CD4-positive, alpha-beta memory T cell (primary cell): ENCODE measurements at regions not wholly inside any gene's neighbourhood (a gene's known extent, or its start where the extent isn't known, plus 50 kb on each side); places are given as distances from the start of the nearest gene placed in this dataset.

Experiments used
- CTCF ChIA-PET: fragments of 350-600 bp; sonication (Branson Sonifier 250); formaldehyde crosslinking; loops from one replicate; lab custom pipeline; 2021; ENCODE audit warnings: inconsistent platforms; ENCODE audit not compliant: partially characterized antibody; lab: Charles Lee
- POLR2A ChIA-PET: fragments of 350-600 bp; sonication (Branson Sonifier 250); formaldehyde crosslinking; loops from one replicate; lab custom pipeline; 2021; ENCODE audit not compliant: partially characterized antibody; lab: Charles Lee
- DNase-seq, 5 donors: peaks; one replicate each; pipeline versions ENCODE4 v3.0.0 to v3.0.0-alpha.2; 2020 to 2022; ENCODE audit warnings: mixed read lengths in 1 of 5
- H3K27ac ChIP-seq: one replicate; pipeline ENCODE4 v1.7.0; 2013; ENCODE audit warnings: low read depth, low read length
- H3K27me3 ChIP-seq: 2 replicates; pipeline ENCODE4 v1.7.0; 2013; ENCODE audit warnings: mild to moderate bottlenecking, low read length, moderate library complexity; ENCODE audit not compliant: insufficient read depth
- H3K36me3 ChIP-seq: 2 replicates; pipeline ENCODE4 v1.7.0; 2013; ENCODE audit warnings: mild to moderate bottlenecking, low read length, moderate library complexity; ENCODE audit not compliant: insufficient read depth
- H3K4me1 ChIP-seq: 2 replicates; pipeline ENCODE4 v1.7.0; 2013; ENCODE audit warnings: mild to moderate bottlenecking, low read length, moderate library complexity; ENCODE audit not compliant: insufficient read depth
- H3K4me3 ChIP-seq, 2 donors: one replicate each; pipeline ENCODE4 v1.7.0; 2013; ENCODE audit warnings: low read length in 2 of 2, mild to moderate bottlenecking in 1 of 2
- H3K9me3 ChIP-seq, 2 donors: one replicate each; pipeline ENCODE4 v1.7.0; 2013; ENCODE audit warnings: low read length in 2 of 2, control low read depth in 1 of 2; ENCODE audit not compliant: control insufficient read depth in 1 of 2
- H3K27ac Mint-ChIP-seq, 7 donors: one replicate each; pipeline ENCODE4 v1.8.0; 2020 to 2021; ENCODE audit warnings: mixed read lengths in 7 of 7, mild to moderate bottlenecking in 6 of 7, inconsistent platforms in 3 of 7, moderate library complexity in 3 of 7
- H3K27me3 Mint-ChIP-seq, 2 donors: one replicate each; pipeline ENCODE4 v1.8.0; 2020 to 2021; ENCODE audit warnings: mixed read lengths in 2 of 2
- H3K36me3 Mint-ChIP-seq, 2 donors: one replicate each; pipeline ENCODE4 v1.8.0; 2020 to 2021; ENCODE audit warnings: mixed read lengths in 2 of 2, inconsistent platforms in 1 of 2, mild to moderate bottlenecking in 1 of 2
- H3K4me1 Mint-ChIP-seq, 4 donors: one replicate each; pipeline ENCODE4 v1.8.0; 2020 to 2021; ENCODE audit warnings: mixed read lengths in 4 of 4, mild to moderate bottlenecking in 1 of 4
- H3K4me3 Mint-ChIP-seq, 8 donors: one replicate each; pipeline ENCODE4 v1.8.0; 2020 to 2021; ENCODE audit warnings: mixed read lengths in 8 of 8, mild to moderate bottlenecking in 7 of 8, moderate library complexity in 6 of 8, inconsistent platforms in 3 of 8
- H3K9me3 Mint-ChIP-seq, 8 donors: one replicate each; pipeline ENCODE4 v1.8.0; 2020 to 2021; ENCODE audit warnings: mixed read lengths in 8 of 8, mild to moderate bottlenecking in 5 of 8, inconsistent platforms in 3 of 8, moderate library complexity in 1 of 8
- intact Hi-C: fragments of 100-400 bp; cut with micrococcal nuclease; formaldehyde crosslinking; loops from one replicate; pipeline ENCODE4 v1.15.1; 2023

DNA sequence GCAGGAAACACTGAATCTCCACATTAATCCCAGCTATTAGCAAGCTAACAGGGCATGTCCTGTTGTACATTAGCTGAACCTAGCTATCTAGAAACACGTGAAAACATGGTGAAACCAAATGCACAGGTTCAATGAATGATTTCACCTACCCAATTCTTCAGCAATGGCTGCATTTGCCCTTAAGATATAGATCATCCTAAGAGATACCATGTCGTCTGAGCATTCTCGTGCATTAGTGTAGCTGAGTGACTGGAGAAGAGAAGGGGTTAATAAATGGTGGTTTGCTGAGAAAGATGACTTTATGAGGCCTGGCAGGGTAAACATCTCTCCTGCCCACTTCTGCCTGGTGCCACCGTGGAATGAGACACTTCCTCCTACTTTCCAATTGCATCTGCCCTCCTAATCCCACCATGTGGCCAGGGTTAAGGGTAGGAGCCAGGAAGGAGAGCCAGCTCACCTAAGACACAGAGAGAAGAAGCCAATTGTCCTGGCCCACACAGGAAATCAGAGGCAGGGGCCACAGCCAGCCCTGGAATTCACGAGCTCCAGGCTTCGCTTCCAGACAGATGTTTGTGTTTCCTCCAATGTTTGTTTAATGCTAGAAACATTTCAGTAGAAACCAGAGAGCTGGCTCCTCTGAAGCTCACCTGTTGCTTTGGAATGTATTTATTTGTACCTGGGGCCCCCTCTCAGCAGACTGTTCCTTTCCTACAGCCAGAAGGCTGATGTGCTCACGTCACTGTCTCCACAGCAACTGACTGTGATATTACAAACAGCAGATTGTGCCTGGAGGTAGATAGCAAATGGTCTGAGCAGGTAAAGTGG lies 126.0 kb upstream of the PARP11 start:
- Mint-ChIP-seq H3K27ac (peak overlapping the region in 6 of 7 donors; percentile 70 to 87 (median 84)), H3K4me1 (peaks cover 7 to 30% (median 20%) of the 10 kb centered on the region in 4 donors), H3K27me3 (no peaks in the 10 kb centered on the region), H3K9me3 (peaks cover 0 to 7% (median 0%) of the 10 kb centered on the region in 8 donors), H3K36me3 (no peaks in the 10 kb centered on the region), H3K4me3 (peak overlapping the region in 1 of 8 donors; percentile 15)
- ChIA-PET CTCF (interaction anchor here (0.8 to 16.8 kb wide), 15 partner anchors 8 to 300 kb away, joined by 3 to 217 read pairs (median 6); no protein-coding TSS in a partner anchor), POLR2A (interaction anchor here (1.0 to 2.6 kb wide), 6 partner anchors 11 to 277 kb away, joined by 3 to 14 read pairs (median 6); no protein-coding TSS in a partner anchor)
- H3K27ac ChIP-seq: no peak overlapping the region
- H3K4me1 ChIP-seq: peaks cover 9% of the 10 kb centered on the region
- no peak overlapping the region for H3K4me3 ChIP-seq
- DNase-seq: peak; percentile 39 to 60 (median 55)
- intact Hi-C loops: loop anchor here (5.0 to 10.0 kb wide), 2 partner anchors 108 to 526 kb away; no protein-coding TSS in a partner anchor
- H3K9me3 ChIP-seq: no peaks in the 10 kb centered on the region
- no peaks in the 10 kb centered on the region for H3K27me3 ChIP-seq
- H3K36me3 ChIP-seq: no peaks in the 10 kb centered on the region

DNA sequence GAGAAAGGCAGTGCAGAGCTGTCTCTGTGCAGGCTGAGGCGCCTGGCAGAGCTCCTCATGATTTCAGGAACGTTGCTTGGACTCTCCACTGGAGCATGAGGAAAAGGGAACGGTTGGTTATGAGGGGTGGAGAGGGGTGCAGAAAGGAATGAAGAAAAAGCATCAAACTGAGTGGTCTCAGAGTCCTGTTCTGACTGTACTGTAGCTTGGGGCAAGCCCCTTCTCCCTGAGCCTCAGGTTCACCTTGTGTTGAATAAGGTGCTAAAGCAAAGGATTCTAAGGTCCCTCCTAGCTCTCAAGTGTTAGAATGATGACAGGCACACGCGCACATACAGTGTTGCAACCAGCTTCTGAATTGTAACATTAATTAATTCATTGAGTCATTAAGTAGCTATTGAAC lies 125.2 kb upstream of the PARP11 start:
- H3K4me3 Mint-ChIP-seq: no peak overlapping the region
- Histone ChIP-seq H3K4me3 (no peak overlapping the region), H3K27ac (no peak overlapping the region), H3K36me3 (no peaks in the 10 kb centered on the region), H3K9me3 (no peaks in the 10 kb centered on the region), H3K27me3 (no peaks in the 10 kb centered on the region), H3K4me1 (peaks cover 9% of the 10 kb centered on the region)
- H3K27ac Mint-ChIP-seq: peak overlapping the region in 4 of 7 donors; percentile 41 to 81 (median 71)
- peaks cover 0 to 7% (median 0%) of the 10 kb centered on the region in 8 donors for H3K9me3 Mint-ChIP-seq
- H3K27me3 Mint-ChIP-seq: peaks cover 0 to 3% of the 10 kb centered on the region in 2 donors
- DNase-seq: no peak
- POLR2A ChIA-PET: interaction anchor here (0.9 to 2.6 kb wide), 7 partner anchors 10 to 322 kb away, joined by 3 to 14 read pairs (median 3); partner anchors contain the start of gene TIGAR
- intact Hi-C loops: loop anchor here (5.0 to 10.0 kb wide), 2 partner anchors 109 to 526 kb away; no protein-coding TSS in a partner anchor
- CTCF ChIA-PET: interaction anchor here (0.8 to 16.8 kb wide), 15 partner anchors 8 to 301 kb away, joined by 3 to 217 read pairs (median 6); no protein-coding TSS in a partner anchor
- no peaks in the 10 kb centered on the region for H3K36me3 Mint-ChIP-seq
- H3K4me1 Mint-ChIP-seq: peaks cover 7 to 30% (median 20%) of the 10 kb centered on the region in 4 donors

DNA sequence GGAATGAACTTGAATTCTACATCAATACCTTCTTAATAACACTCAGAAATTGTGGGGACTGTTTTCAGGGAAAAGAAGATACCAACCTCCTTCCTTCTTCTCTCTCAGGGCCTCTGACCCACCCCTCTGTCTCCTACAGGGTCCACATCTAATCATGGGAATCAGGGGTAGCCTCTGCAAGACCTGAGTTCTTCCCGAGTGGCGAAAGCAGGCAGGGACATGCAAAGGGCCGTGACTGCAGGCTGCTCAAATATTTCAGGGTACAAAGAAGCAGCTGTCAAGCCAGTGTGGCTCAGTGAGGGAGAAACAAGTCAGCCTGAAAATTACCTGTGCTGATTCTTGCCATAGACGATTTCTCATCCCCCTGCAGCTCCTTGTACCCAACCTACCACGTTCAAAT lies 123.1 kb upstream of the PARP11 start:
- no peak for DNase-seq
- H3K9me3 ChIP-seq: no peaks in the 10 kb centered on the region
- H3K36me3 ChIP-seq: no peaks in the 10 kb centered on the region
- H3K27ac Mint-ChIP-seq: peak overlapping the region in 5 of 7 donors; percentile 49 to 95 (median 57)
- H3K4me3 Mint-ChIP-seq: no peak overlapping the region
- intact Hi-C loops: loop anchor here (1.0 to 10.0 kb wide), 4 partner anchors 41 to 528 kb away; no protein-coding TSS in a partner anchor
- ChIA-PET CTCF (interaction anchor here (1.1 to 16.8 kb wide), 8 partner anchors 10 to 284 kb away, joined by 4 to 217 read pairs (median 24); no protein-coding TSS in a partner anchor), POLR2A (interaction anchor here (0.5 to 2.0 kb wide), 4 partner anchors 9 to 280 kb away, joined by 3 to 14 read pairs (median 4); no protein-coding TSS in a partner anchor)
- no peaks in the 10 kb centered on the region for H3K36me3 Mint-ChIP-seq
- H3K27ac ChIP-seq: no peak overlapping the region
- no peak overlapping the region for H3K4me3 ChIP-seq
- peaks cover 9% of the 10 kb centered on the region for H3K4me1 ChIP-seq
- H3K9me3 Mint-ChIP-seq: peaks cover 0 to 7% (median 0%) of the 10 kb centered on the region in 8 donors
- peaks cover 7 to 30% (median 20%) of the 10 kb centered on the region in 4 donors for H3K4me1 Mint-ChIP-seq
- H3K27me3 Mint-ChIP-seq: peaks cover 0 to 3% of the 10 kb centered on the region in 2 donors
- H3K27me3 ChIP-seq: no peaks in the 10 kb centered on the region

DNA sequence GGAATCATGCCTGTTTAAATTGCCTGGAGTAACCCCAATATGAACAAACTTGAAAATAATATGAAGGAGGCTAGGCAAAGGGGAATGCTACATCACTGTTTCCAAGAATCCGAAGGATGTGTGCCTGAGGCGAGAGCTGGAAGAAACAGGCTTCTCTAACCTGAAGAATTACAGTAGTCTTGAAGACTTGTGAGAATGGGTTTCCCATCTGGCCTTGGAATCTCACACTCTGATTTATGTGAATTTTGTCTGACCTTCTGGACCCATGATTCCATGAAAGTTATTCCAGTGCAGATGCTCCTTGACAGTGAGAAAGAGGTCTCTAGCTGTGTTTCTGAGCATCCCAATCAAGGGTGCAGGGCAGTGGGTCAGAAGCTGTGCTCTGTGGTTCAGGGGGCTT lies 122.1 kb upstream of the PARP11 start:
- H3K27ac Mint-ChIP-seq: peak overlapping the region in 2 of 7 donors; percentile 57
- peaks cover 9% of the 10 kb centered on the region for H3K4me1 ChIP-seq

DNA sequence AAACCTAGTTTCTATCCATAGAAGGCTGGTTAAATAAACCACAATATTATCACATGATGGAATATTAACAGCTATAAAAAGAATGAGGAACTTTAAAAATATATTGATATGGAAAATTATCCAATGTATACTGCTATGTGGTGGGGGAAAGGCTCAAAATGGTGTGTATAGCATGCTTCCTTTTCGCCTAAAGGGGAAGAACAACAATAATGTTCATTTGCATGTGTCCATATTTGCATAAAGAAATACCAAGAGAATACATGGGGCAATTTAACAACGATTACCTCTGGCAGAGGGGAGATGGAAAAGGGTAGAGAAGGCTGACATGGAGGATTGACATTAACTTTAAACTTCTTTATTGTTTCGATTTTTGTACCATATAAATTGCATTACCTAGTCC lies 121.3 kb upstream of the PARP11 start:
- Mint-ChIP-seq H3K27me3 (peaks cover 0 to 3% of the 10 kb centered on the region in 2 donors), H3K27ac (peak overlapping the region in 1 of 7 donors; percentile 25), H3K4me3 (peak overlapping the region in 1 of 8 donors; percentile 48), H3K4me1 (peaks cover 5 to 29% (median 20%) of the 10 kb centered on the region in 4 donors), H3K9me3 (peaks cover 0 to 7% (median 0%) of the 10 kb centered on the region in 8 donors), H3K36me3 (no peaks in the 10 kb centered on the region)
- Histone ChIP-seq H3K9me3 (no peaks in the 10 kb centered on the region), H3K4me1 (peaks cover 9% of the 10 kb centered on the region), H3K36me3 (no peaks in the 10 kb centered on the region), H3K4me3 (no peak overlapping the region), H3K27me3 (no peaks in the 10 kb centered on the region), H3K27ac (no peak overlapping the region)
- no peak for DNase-seq
- intact Hi-C loops: loop anchor here (10.0 kb wide), 1 partner anchor 530 kb away; no protein-coding TSS in a partner anchor
- ChIA-PET CTCF (interaction anchor here (0.6 to 16.8 kb wide), 9 partner anchors 12 to 694 kb away, joined by 3 to 217 read pairs (median 20); no protein-coding TSS in a partner anchor), POLR2A (interaction anchor here (1.1 to 8.6 kb wide), 3 partner anchors 43 to 279 kb away, joined by 3 to 62 read pairs (median 48); partner anchors contain the start of gene CCND2)

More for the DNA sequence above, 122.1 kb upstream of the PARP11 start:
- intact Hi-C loops: loop anchor here (1.0 to 10.0 kb wide), 4 partner anchors 110 to 529 kb away; no protein-coding TSS in a partner anchor
- Histone ChIP-seq H3K4me3 (no peak overlapping the region), H3K27ac (no peak overlapping the region), H3K36me3 (no peaks in the 10 kb centered on the region), H3K9me3 (no peaks in the 10 kb centered on the region), H3K27me3 (no peaks in the 10 kb centered on the region)
- Mint-ChIP-seq H3K36me3 (no peaks in the 10 kb centered on the region), H3K27me3 (peaks cover 0 to 3% of the 10 kb centered on the region in 2 donors), H3K4me3 (no peak overlapping the region), H3K4me1 (peaks cover 6 to 29% (median 20%) of the 10 kb centered on the region in 4 donors), H3K9me3 (peaks cover 0 to 7% (median 0%) of the 10 kb centered on the region in 8 donors)
- ChIA-PET CTCF (interaction anchor here (0.7 to 16.8 kb wide), 13 partner anchors 9 to 285 kb away, joined by 3 to 217 read pairs (median 6); no protein-coding TSS in a partner anchor), POLR2A (interaction anchor here (1.2 to 8.6 kb wide), 3 partner anchors 110 to 281 kb away, joined by 4 to 48 read pairs (median 14); no protein-coding TSS in a partner anchor)
- no peak for DNase-seq

DNA sequence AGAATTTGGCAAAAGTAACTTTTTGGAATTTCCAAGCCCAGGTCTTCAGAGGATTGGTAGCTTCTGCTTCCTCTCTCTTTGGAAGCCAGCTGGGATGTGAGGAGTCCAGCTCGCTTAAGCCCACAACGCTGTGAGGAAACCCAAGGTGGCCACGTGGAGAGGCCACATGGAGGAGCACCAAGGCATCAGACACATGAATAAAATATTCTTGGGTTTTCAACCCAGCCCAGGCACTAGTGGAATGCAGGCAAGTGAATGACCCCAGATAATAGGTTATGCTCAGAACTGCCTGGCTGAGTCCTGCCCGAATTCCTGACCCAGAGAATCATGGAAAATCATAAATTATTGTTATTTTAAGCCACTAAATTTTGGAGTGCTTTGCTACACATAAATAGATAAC lies 119.7 kb upstream of the PARP11 start:
- Histone ChIP-seq H3K27me3 (no peaks in the 10 kb centered on the region), H3K9me3 (no peaks in the 10 kb centered on the region), H3K4me3 (no peak overlapping the region), H3K4me1 (peaks cover 19% of the 10 kb centered on the region), H3K27ac (no peak overlapping the region), H3K36me3 (no peaks in the 10 kb centered on the region)
- H3K4me3 Mint-ChIP-seq: no peak overlapping the region
- H3K27ac Mint-ChIP-seq: peak overlapping the region in 1 of 7 donors; percentile 49
- peaks cover 0 to 7% (median 0%) of the 10 kb centered on the region in 8 donors for H3K9me3 Mint-ChIP-seq
- POLR2A ChIA-PET: interaction anchor here (7.9 to 8.6 kb wide), 2 partner anchors 107 to 281 kb away, joined by 48 to 62 read pairs; partner anchors contain the start of gene CCND2
- intact Hi-C loops: loop anchor here (10.0 kb wide), 1 partner anchor 532 kb away; no protein-coding TSS in a partner anchor
- H3K4me1 Mint-ChIP-seq: peaks cover 18 to 34% (median 28%) of the 10 kb centered on the region in 4 donors
- no peak for DNase-seq
- no peaks in the 10 kb centered on the region for H3K36me3 Mint-ChIP-seq
- CTCF ChIA-PET: interaction anchor here (0.9 to 16.8 kb wide), 8 partner anchors 9 to 693 kb away, joined by 3 to 217 read pairs (median 30); no protein-coding TSS in a partner anchor
- H3K27me3 Mint-ChIP-seq: peaks cover 0 to 3% of the 10 kb centered on the region in 2 donors
